Kidney (tissue), 13 donors: ENCODE measurements at regions not wholly inside any gene's neighbourhood (a gene's known extent, or its start where the extent isn't known, plus 50 kb on each side); places are given as distances from the start of the nearest gene placed in this dataset.
A peak's percentile ranks its signal among the peaks of the same experiment; 100 is the strongest.
"Not testable (repeated sequence)": the region's sequence is repeated elsewhere in the genome, so short reads cannot be mapped to it uniquely, and the experiment has no call there.

Source experiments
- DNase-seq, 5 donors: peaks; one replicate each; pipeline ENCODE4 v3.0.0-alpha.2; 2013 to 2020
- FAIRE-seq: peaks from 2 replicates; lab custom pipeline; 2012; peaks lifted over from hg19 to GRCh38; lab: Jason Lieb, UNC
- H3K27ac ChIP-seq, 2 donors: one replicate each; pipeline ENCODE4 v1.7.0; 2013; ENCODE audit warnings: low read depth in 2 of 2, low read length in 2 of 2, inconsistent platforms in 1 of 2
- H3K27me3 ChIP-seq: one replicate; pipeline ENCODE4 v1.7.1; 2013; ENCODE audit warnings: low read length, inconsistent platforms; ENCODE audit not compliant: control insufficient read depth, insufficient read depth
- H3K36me3 ChIP-seq, 3 donors: one replicate each; pipeline versions ENCODE4 v1.7.0 to v1.7.1; 2013; ENCODE audit warnings: low read length in 3 of 3, control low read depth in 1 of 3, inconsistent platforms in 1 of 3; ENCODE audit not compliant: insufficient read depth in 3 of 3, control insufficient read depth in 2 of 3
- H3K4me1 ChIP-seq, 3 donors: one replicate each; pipeline versions ENCODE4 v1.7.0 to v1.7.1; 2013; ENCODE audit warnings: low read length in 3 of 3, inconsistent platforms in 1 of 3, low read depth in 1 of 3; ENCODE audit not compliant: control insufficient read depth in 2 of 3, insufficient read depth in 2 of 3
- H3K4me3 ChIP-seq, 3 donors: one replicate each; pipeline versions ENCODE4 v1.7.0 to v1.8.1; 2013; ENCODE audit warnings: low read length in 3 of 3, control low read depth in 1 of 3, inconsistent platforms in 1 of 3
- H3K9ac ChIP-seq, 3 donors: one replicate each; pipeline versions ENCODE4 v1.7.0 to v1.7.1; 2013; ENCODE audit warnings: low read length in 3 of 3, control low read depth in 1 of 3, inconsistent platforms in 1 of 3
- H3K9me3 ChIP-seq, 3 donors: one replicate each; pipeline versions ENCODE4 v1.7.0 to v1.7.1; 2013; ENCODE audit warnings: low read length in 3 of 3, control low read depth in 1 of 3, inconsistent platforms in 1 of 3; ENCODE audit not compliant: control insufficient read depth in 2 of 3, insufficient read depth in 1 of 3
- intact Hi-C: fragments of 100-400 bp; cut with DNase I; formaldehyde crosslinking; loops from one replicate; pipeline ENCODE4 v1.11.1; 2022
- TF ChIP-seq, protein P1 (sequence below): IDR thresholded peaks from 3 replicates; pipeline ENCODE4 v1.5.1; 2012; ENCODE audit warnings: mild to moderate bottlenecking, moderate library complexity, borderline replicate concordance; ENCODE audit not compliant: insufficient read depth; ENCODE audit errors: extremely low read depth
- donor health status: control.
- donor health status: control.
- donor health status: control.
- donor health status: control.
- donor health status: control.
- donor health status: DM: yes; HTN: yes; CAD: no.
- donor health status: Normal renal cell carcinoma (clear cell type).

- DNase-seq (no peak), FAIRE-seq (peak; percentile 27)
- intact Hi-C loops, result no loop called here
- no peaks in the 10 kb centered on the region for H3K36me3 ChIP-seq
- no peak overlapping the region for H3K9ac ChIP-seq
- no peaks in the 10 kb centered on the region for H3K9me3 ChIP-seq
- no peak overlapping the region for H3K27ac ChIP-seq
- H3K27me3 ChIP-seq, result no peaks in the 10 kb centered on the region
- no peaks in the 10 kb centered on the region for H3K4me1 ChIP-seq
- no peak overlapping the region for H3K4me3 ChIP-seq
- TF ChIP-seq, protein P1, sequence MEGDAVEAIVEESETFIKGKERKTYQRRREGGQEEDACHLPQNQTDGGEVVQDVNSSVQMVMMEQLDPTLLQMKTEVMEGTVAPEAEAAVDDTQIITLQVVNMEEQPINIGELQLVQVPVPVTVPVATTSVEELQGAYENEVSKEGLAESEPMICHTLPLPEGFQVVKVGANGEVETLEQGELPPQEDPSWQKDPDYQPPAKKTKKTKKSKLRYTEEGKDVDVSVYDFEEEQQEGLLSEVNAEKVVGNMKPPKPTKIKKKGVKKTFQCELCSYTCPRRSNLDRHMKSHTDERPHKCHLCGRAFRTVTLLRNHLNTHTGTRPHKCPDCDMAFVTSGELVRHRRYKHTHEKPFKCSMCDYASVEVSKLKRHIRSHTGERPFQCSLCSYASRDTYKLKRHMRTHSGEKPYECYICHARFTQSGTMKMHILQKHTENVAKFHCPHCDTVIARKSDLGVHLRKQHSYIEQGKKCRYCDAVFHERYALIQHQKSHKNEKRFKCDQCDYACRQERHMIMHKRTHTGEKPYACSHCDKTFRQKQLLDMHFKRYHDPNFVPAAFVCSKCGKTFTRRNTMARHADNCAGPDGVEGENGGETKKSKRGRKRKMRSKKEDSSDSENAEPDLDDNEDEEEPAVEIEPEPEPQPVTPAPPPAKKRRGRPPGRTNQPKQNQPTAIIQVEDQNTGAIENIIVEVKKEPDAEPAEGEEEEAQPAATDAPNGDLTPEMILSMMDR, result no peak
Observed at GRCh38 chr2:217588266-217588665, 414.5 kb downstream of the TNS1 start.

GRCh38 chr2:217585362-217585761 lies 417.4 kb downstream of the TNS1 start:
- intact Hi-C loops, result no loop called here
- Histone ChIP-seq H3K9ac (no peak overlapping the region), H3K9me3 (no peaks in the 10 kb centered on the region), H3K4me1 (no peaks in the 10 kb centered on the region), H3K27ac (no peak overlapping the region), H3K4me3 (no peak overlapping the region), H3K36me3 (no peaks in the 10 kb centered on the region), H3K27me3 (no peaks in the 10 kb centered on the region)
- DNase-seq (no peak), FAIRE-seq (no peak)
- TF ChIP-seq, protein P1, result no peak

DNA sequence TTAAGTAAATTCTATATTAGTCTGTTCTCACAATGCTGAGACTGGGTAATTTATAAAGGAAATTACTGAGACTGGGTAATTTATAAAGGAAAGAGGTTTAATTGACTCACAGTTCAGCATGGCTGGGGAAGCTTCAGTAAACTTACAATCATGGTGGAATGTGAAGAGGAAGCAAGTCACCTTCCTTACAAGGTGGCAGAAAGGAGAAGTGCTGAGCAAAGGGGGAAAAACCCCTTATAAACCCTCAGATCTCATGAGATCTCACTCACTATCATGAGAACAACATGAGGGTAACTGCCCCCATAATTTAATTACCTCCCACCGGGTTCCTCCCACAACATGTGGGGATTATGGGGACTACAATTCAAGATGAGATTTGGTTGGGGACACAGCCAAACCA lies 422.4 kb downstream of the TNS1 start:
- H3K27me3 ChIP-seq, intact Hi-C loops, H3K9me3 ChIP-seq, H3K27ac ChIP-seq, H3K36me3 ChIP-seq, FAIRE-seq, H3K4me1 ChIP-seq, H3K4me3 ChIP-seq, H3K9ac ChIP-seq, DNase-seq: not testable (repeated sequence)

DNA sequence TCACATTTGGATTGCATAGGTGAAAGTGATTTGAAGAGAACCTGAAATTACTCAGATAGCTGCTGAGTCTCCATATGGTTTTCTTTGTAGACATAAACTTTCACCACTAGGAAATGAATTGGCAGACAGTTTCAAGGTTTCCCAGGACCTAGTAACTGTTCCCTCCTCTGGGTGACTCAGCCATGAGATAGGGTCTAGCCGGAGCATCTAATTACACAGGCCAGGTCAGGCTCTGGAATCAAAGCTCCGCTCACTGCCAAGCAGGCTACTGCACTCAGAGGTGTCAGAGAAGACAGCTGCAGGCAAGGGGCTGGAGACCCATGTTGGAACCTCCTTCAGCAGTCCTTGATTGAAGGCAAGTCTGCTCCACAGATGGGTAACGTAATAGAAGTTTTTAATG lies 429.2 kb downstream of the TNS1 start:
- DNase-seq (peak in 4 of 5 donors; percentile 34 to 44 (median 38)), FAIRE-seq (no peak)
- no peak overlapping the region for H3K4me3 ChIP-seq
- no peaks in the 10 kb centered on the region for H3K9me3 ChIP-seq
- TF ChIP-seq, protein P1, result no peak
- no peaks in the 10 kb centered on the region for H3K27me3 ChIP-seq
- H3K27ac ChIP-seq, result no peak overlapping the region
- H3K36me3 ChIP-seq, result no peaks in the 10 kb centered on the region
- no peak overlapping the region for H3K9ac ChIP-seq
- intact Hi-C loops, result no loop called here
- no peaks in the 10 kb centered on the region for H3K4me1 ChIP-seq
